Activated CD8-positive, alpha-beta memory T cell treated with anti-CD3 and anti-CD28 coated beads for 36 hours (primary cell): ENCODE measurements at regions not wholly inside any gene's neighbourhood (a gene's known extent, or its start where the extent isn't known, plus 50 kb on each side); places are given as distances from the start of the nearest gene placed in this dataset.
"Not testable (repeated sequence)": the region's sequence is repeated elsewhere in the genome, so short reads cannot be mapped to it uniquely, and the experiment has no call there.

Experiments
- CTCF ChIA-PET: fragments of 350-600 bp; sonication (Branson Sonifier 250); formaldehyde crosslinking; loops from one replicate; lab custom pipeline; 2021; ENCODE audit warnings: antibody characterized with exemption; lab: Charles Lee
- POLR2A ChIA-PET: fragments of 350-600 bp; sonication (Branson Sonifier 250); formaldehyde crosslinking; loops from one replicate; lab custom pipeline; 2021; ENCODE audit warnings: antibody characterized with exemption; lab: Charles Lee

DNA sequence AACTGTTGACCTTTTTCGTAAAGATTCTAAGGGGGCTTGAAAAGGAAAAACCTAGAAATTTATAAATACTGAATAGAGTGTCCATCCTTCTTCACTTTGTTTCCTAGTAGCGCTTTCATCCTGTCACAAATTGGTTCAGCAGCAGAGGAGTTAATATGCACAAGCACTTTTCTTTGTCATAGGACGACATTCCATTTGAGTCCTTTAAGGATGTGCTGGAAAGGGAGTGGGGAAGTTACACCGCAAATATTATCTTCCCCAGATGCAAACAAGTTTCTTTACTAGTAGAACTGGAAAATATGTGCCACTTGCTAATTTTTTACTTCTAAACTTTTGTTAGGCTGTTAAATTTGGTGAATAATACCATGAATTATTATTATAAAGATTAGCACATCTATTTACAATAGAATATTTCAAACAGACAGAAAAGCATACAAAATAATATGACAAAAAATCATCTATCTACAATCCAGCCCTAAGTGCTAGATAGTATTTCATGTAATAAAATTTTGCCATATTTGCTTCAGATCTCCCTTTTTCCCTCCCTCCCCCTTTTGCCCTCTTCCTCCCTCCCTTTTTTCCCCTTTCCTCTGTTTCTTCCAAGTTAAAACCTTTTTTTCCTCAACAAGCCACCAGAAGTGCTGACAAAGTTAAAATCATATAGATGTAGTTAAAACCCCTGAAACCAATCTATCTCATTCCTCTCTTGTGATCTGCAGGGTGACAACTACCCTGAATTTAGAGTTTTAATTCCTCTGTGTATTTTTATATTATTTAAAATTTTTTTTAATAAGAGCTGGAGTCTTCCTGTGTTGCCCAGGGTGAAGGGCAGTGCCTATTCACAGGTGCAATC is 50.5 kb upstream of the MAP4K3 start:
- ChIA-PET POLR2A (no interaction called here), CTCF (interaction anchor here (0.7 kb wide), 1 partner anchor 26 kb away, joined by 3 read pairs; no protein-coding TSS in a partner anchor)

DNA sequence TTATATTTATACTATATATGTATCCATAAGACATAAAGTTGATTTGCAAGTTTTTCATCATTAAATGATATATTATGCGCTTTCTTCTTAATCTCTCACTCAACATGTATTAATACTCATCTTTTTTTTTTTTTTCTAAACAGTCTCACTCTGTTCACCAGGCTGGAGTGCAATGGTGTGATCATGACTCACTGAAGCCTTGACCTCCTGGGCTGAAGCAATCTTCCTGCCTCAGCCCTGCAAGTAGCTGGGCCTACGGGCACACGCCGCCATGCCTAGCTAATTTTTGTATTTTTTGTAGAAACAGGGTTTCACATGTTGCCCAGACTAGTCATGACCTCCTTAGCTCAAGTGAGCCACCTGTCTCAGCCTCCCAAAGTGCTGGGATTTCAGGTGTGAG is 51.4 kb upstream of the MAP4K3 start:
- ChIA-PET CTCF (interaction anchor here (0.7 kb wide), 2 partner anchors 25 to 126 kb away, joined by 3 to 4 read pairs; no protein-coding TSS in a partner anchor), POLR2A (interaction anchor here (0.7 kb wide), 1 partner anchor 12 kb away, joined by 6 read pairs; no protein-coding TSS in a partner anchor)

DNA sequence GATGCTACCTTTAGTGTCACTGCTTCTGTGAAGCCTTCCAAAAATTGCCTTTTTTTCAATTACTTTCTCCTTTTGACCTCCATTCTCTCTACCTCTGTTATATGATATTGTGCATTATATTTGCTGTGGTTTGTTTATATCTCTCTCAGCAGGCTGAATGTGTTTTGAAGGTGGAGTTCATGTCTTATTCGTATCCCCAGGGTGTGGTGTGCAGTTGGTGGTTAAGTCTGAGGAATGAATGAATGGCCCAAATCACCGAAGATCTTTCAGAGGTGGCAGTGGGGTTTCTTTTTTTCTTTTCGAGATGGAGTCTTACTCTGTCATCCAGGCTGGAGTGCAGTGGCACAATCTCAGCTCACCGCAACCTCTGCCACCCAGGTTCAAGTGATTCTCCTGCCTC is 53.5 kb upstream of the MAP4K3 start:
- CTCF ChIA-PET, result no interaction called here

DNA sequence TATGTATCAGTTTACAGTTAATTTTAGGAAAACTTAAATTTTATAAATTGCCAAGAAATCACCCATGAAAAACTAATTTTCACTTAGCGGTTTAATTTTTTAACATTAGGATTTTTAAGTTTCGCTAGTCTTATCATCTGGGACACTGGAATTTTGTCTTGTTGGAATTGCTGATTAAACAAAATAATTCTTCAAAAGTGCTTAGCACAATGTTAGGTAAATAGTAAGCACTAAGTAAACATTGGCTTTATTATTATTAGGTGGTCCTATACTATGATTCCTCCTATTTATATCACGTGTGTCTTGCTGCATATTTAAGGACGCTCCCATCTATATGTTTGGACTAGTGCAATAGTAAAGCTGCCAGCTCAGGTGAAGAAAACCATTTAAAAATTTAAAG is 54.6 kb upstream of the MAP4K3 start:
- CTCF ChIA-PET, result no interaction called here
- POLR2A ChIA-PET, result no interaction called here

More for the DNA sequence above, 53.5 kb upstream of the MAP4K3 start:
- POLR2A ChIA-PET, result no interaction called here

DNA sequence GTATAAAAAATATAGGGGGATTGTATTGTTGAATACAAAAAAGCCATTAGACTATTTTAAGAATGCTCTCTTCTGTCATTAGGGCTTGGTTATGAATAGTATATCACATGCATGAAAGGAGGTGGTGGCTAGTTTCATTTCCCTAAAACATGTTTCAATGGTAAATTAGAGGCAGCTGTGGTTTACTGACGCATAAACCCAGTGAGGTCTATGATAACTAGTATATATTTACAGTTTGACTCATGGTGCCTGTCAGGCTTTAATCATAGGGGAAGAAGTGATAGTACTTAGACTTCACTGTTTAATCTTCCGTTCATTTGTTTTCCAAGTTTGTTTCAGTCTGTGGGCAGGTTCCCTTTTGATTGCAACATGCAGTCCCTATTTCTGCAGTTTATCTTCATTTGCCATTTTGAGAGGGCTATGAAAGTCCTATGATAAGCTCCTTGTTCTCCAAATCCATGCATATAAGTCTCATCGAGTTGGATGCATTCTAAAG is 55.1 kb upstream of the MAP4K3 start:
- ChIA-PET CTCF (no interaction called here), POLR2A (interaction anchor here (0.5 to 1.1 kb wide), 2 partner anchors 20 to 51 kb away, joined by 3 to 4 read pairs; no protein-coding TSS in a partner anchor)

DNA sequence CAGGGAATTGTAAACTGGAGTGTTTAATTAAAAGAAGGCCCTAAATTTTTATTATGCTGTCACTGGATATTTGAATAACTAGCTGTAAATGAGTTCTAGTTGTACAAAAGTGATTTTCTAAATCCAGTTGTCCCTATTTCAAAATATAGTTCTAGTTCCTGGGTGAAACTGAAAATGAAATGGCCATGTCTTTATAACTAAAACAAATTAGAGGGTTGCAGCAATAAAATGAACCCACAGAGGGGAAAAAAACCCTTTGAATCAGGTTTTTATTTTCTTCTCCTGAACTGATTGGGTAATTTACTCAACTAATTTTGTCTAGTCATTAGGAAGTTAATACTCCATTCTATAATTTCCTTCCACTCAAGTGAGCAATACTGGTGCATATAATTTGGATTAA is 55.6 kb upstream of the MAP4K3 start:
- CTCF ChIA-PET, result no interaction called here
- POLR2A ChIA-PET, result interaction anchor here (0.5 to 1.1 kb wide), 2 partner anchors 19 to 52 kb away, joined by 3 to 4 read pairs; no protein-coding TSS in a partner anchor

DNA sequence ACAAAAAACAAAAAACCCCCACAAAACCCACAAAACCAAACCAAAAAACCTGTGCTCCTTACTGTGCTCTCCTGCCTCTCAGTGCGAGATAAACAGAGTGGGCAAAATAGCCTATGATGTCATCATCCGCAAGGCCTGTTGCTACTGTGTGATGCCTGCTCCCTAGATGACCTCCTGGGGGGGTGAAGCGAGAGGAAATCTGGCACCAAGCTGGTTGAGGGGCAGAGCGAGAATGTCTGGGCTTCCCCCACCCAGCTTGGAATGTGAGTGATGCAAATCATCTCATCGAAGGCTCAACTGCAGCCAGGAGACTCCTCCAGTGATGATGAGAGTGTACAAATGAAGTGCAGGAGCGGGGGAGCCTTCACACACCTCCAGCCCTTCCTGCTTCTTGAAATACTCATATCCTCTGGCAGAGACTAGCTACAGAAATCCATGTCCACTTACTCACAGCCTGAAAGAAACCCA is 57.7 kb upstream of the MAP4K3 start:
- ChIA-PET CTCF (interaction anchor here (0.5 to 1.7 kb wide), 2 partner anchors 17 to 99 kb away, joined by 3 to 6 read pairs; no protein-coding TSS in a partner anchor), POLR2A (no interaction called here)

DNA sequence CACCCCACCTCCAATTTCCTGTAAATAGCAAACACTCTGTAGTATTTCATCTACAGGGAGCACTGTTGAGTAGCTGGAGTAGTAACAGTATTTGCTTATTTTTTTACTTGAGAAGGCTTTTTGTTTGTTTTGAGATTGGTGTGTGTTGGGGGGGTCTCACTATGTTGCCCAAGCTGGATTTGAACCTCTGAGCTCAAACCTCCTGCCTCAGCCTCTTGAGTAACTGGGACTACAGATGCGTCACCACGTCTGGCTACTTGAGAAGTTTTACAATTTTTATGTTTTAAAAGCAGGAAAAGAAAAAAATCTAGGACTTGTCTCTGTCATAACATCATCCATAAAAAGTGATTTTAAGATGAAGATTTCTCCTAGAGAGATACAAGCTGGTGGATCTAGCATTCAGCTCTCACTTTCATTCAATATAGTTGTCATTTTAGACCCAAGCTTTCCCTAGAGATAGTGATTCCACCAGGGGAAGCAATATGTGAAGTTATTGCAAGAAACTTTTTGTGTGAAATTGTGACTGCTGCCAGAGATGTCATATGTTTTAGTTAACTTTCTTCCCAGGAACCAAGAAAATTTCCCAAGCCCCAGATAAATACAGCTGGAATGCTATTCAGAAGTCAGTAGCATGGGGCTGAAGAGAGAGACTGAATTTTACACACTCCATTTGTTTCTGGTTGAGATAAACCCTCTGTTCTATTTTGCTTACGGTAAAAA is 60.2 kb upstream of the MAP4K3 start:
- POLR2A ChIA-PET, result interaction anchor here (0.6 kb wide), 1 partner anchor 416 kb away, joined by 4 read pairs; no protein-coding TSS in a partner anchor

DNA sequence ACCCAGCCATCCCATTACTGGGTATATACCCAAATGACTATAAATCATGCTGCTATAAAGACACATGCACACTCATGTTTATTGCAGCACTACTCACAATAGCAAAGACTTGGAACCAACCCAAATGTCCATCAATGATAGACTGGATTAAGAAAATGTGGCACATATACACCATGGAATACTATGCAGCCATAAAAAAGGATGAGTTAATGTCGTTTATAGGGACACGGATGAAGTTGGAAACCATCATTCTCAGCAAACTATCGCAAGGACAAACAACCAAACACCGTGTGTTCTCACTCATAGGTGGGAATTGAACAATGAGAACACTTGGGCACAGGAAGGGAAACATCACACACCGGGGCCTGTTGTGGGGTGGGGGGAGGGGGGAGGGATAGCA is 61.1 kb upstream of the MAP4K3 start:
- CTCF ChIA-PET, POLR2A ChIA-PET: not testable (repeated sequence)

More for the DNA sequence above, 60.2 kb upstream of the MAP4K3 start:
- CTCF ChIA-PET, result interaction anchor here (1.0 kb wide), 1 partner anchor 14 kb away, joined by 3 read pairs; no protein-coding TSS in a partner anchor

DNA sequence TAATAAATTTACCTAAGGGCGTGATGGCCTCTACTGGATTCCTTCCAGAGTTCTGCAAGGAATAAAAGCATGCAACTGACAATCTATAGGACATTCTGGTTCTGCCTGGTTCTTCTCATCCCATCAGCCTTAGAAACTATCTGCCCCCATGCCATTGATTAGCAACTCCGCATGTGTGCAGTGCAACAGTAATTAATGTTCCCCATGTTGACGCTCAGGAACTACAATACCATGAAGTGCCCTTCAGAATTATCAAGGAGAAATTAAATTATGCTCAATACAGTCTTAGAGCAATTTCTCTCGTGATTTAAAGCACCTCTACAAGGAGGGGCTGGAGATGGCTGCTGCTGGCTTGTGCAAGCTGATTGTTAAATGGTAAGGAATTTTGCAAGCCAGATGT is 61.7 kb upstream of the MAP4K3 start:
- POLR2A ChIA-PET, result no interaction called here
- CTCF ChIA-PET, result no interaction called here

DNA sequence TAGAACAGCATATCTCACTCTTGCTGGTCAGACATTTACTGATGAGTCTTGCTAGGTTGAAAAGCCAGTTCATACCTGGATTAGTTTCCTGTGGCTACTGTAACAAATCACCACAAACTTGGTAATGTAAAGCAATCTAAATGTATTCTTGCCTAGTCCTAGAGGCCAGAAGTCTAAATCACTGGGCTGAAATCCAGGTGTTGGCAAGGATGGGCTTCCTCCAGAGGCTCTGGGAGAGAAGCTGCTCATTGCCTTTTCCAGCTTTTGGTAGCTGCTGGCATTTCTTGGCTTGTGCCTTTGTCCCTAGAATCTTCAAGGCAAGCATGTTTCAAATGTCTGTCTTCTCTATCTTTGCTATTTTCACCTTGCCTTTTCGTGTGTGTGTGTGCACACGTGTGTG is 62.3 kb upstream of the MAP4K3 start:
- ChIA-PET POLR2A (no interaction called here), CTCF (no interaction called here)

DNA sequence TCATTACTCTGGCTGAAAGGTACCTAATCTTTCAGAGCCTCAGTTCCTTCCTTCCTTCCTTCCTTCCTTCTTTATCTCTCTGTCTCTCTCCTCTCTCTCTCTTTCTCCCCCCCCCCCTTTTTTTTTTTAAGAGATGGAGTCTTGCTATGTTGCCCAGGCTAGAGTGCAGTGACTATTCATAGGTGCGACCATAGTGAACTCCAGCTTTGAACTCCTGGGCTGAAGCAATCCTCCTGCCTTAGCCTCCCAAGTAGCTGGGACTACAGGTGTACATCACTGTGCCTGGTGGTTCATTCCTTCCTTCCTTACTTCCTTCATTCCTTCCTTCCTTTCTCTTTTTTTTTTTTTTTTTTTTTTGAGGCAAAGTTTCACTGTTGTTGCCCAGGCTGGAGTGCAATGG is 64.3 kb upstream of the MAP4K3 start:
- POLR2A ChIA-PET, result no interaction called here
- CTCF ChIA-PET, result no interaction called here

DNA sequence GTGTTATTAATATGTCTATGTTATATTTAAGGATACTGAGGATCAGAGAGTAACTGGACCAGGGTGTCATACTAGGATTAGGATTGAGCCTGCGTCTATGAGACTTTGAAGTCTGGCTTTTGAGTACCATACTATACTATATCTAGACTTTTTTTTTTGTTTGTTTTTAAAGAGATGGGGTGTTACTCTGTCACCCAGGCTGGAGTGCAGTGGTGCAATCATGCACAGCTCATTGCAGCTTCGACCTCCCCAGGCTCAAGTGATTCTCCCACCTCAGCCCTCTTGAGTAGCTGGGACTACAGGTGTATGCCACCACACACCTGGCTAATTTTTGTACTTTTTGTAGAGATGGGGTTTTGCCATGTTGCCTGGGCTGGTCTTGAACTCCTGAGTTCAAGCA is 66.2 kb upstream of the MAP4K3 start:
- POLR2A ChIA-PET, result no interaction called here
- CTCF ChIA-PET, result no interaction called here

DNA sequence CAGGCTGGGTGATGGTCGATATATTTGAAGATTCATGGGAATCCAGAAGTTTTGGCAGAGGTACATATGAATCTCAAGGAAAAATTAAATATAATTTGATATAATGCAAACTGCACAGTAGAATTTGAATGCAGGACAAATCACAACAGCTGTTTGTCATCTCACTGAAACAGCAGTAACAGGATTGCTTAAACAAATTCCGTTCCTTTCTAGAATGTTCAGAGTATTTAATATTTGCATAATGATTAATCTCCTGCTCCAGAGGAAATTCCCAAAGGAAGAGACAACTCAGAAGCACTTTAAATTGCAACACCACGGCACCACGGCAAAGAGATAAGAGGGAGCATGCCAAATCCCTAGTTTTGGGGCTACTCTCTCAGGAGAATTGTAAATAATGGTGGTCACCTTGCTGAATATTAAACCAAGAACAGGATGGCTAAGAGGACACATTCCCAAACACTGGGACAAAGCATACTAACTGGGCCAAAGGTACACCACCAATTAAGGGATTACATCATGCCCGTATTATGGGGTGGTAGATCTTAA is 67.8 kb upstream of the MAP4K3 start:
- ChIA-PET POLR2A (no interaction called here), CTCF (no interaction called here)

DNA sequence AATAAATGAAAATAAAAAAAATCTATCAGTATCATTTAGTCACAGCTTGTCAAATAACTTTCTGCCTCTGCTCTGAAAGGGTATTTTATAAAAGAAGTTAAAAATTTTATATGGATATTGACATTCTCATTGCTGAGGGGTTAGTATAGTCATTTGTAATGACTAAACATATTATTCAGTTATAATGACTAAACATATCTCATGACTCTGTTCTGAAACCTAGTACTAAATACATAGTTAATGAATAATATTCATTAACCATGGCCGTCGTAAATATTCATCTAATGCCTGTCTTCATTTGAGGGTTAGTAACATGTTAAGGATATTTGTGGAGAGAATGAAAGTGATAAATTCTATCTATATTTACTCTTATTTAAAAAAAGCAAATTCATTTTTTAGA is 69.1 kb upstream of the MAP4K3 start:
- ChIA-PET POLR2A (no interaction called here), CTCF (no interaction called here)

DNA sequence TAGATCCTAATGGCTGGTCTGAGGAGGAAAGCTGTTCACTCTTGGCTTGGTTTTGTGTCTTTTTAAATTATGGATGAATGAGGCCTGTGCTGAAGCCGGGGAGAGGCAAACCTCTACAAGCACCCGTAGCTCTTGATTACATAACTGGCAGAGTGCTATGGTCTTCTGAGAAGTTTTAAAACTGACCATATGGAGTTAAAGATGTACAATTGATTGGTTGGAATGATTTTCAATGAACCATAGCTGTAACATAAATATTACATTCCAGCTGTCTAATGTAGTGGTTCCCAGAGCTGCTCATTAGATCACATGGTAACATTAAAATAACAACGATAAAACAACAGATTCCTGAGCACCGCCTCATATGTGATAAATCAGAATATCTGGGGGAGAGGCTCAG is 71.1 kb upstream of the MAP4K3 start:
- ChIA-PET POLR2A (no interaction called here), CTCF (no interaction called here)

DNA sequence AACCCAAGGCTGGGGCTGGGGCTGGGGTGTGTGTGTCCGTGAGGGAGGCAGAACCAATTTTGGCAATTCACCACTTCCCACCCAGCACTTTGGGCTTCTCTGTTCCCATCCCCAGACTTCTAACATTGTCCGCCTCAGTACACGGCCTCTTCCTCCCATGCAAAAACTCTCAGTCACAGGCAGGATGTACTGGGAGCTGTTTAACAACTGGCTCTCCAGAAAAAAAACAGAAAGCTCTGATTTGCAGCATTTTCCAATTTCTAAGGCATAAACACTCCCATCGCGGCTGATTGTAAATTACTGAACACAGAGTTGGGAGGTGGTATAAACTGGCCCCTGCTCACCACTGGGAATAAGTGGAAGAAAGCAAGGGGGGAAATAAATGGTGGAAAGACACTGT is 73.1 kb upstream of the MAP4K3 start:
- POLR2A ChIA-PET, result no interaction called here
- CTCF ChIA-PET, result no interaction called here

DNA sequence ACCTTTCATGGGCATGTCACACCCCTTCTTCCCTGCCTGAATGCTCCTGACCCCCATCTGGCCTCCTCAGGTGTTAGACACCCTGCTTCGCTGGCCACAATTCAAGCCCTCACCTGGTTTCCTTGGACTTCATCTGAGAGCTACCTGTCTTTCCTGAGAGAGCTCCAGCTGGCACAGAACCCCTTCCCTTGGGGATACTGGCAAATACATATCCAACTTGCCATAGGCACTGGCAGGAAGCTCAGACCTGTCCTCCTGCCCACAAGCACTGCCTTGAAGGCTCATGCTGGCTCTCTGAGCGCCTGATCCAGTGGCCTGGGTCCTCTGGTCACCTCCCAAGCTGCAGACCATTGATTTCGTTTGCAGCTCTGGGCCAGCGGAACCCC is 74.1 kb upstream of the MAP4K3 start:
- ChIA-PET CTCF (interaction anchor here (0.7 to 1.5 kb wide), 3 partner anchors 14 to 26 kb away, joined by 3 to 7 read pairs (median 6); no protein-coding TSS in a partner anchor), POLR2A (interaction anchor here (1.3 kb wide), 1 partner anchor 19 kb away, joined by 4 read pairs; no protein-coding TSS in a partner anchor)
